Erythroblast (primary cell): ENCODE measurements at regions not wholly inside any gene's neighbourhood (a gene's known extent, or its start where the extent isn't known, plus 50 kb on each side); places are given as distances from the start of the nearest gene placed in this dataset.

Experiments used
- DNase-seq, 2 experiments: peaks; one replicate each; lab custom pipeline; 2025; lab: John Stamatoyannopoulos, UW
- GATA1 ChIP-seq: IDR thresholded peaks from 2 replicates; pipeline ENCODE4 v1.6.1; 2011; ENCODE audit warnings: low read depth, mild to moderate bottlenecking, control low read depth, low read length, moderate library complexity
- POLR2A ChIP-seq: IDR thresholded peaks from 2 replicates; pipeline ENCODE4 v1.6.1; 2011; ENCODE audit warnings: mild to moderate bottlenecking, low read length

DNA sequence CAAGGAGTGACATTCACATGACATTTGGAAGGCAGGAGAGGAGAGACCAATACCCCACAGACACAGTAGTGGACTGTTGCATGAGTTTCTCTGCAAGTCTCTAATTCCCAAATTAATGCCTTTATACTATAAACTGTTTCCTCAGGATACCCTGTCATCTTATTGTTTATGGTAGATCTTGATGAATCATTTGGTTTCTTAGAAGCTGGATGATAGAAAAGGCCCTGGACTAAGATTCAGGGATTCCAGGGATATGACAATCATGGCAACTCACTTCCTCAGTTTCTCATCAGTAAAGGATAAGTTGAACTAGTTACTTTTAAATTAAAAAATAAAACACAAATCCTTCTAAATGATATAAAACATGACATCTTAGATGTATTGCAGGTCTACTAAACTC lies 292.5 kb downstream of the TDRD15 start:
- TF ChIP-seq GATA1 (no peak), POLR2A (no peak)
- DNase-seq: no peak

GRCh38 chr2:21418456-21418855 lies 294.7 kb downstream of the TDRD15 start:
- no peak for DNase-seq
- TF ChIP-seq GATA1: no peak
- TF ChIP-seq POLR2A: no peak

DNA sequence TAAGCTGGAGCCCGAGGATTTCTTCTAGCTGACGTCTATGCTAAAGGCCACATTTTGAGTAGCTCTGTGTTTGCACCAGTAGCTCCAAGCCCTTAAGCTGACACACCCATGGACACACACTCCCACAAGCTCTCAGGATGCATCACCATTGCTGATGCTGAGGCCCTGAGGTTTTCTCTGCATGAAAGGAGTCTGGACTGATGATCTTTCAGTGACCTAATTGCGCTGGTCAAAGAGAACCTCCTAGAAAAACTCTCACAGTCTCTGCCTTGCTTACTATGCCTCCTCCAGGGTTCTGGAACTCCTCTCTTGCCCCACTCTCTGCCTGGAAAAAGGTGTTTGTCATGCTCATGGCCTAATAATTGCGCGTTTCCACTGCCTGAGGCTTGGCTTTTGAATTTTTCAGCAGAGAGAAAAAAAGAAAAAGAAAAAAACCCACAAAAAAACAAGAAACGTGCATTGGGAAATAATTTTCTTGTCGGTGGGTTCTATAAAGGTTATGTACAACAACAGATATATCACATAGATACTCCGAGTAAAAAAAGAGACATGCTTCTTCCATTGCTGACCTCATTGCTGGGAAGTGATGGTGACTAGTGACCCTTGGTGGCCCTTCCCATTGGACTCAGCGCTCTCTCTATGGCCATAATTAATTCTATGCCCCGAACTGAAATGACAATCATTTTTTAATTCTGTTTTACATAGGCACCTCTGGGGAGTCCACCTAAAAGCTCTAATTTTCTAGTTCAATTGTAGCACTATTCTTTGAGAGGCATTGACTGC lies 297.0 kb downstream of the TDRD15 start:
- no peak for TF ChIP-seq POLR2A
- TF ChIP-seq GATA1: no peak
- no peak for DNase-seq

DNA sequence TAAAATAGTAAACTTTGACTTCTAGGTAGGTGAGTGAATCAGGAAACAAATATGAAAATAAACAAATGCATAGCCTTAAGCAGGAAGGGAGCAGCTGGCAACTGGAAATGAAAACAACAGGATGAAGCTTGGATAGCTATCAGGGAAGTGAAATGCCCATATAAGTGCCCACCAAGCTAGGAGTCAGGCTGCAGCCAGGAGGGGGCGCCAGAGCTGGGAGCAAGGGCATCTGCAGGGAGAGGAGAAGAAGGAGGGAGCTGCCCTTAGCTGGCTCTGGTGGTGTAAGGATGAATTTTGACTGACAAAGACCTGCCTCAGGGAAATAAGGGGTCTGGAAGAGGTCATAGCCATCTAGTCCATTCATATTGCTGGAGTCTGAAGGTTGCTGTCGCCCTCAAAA lies 298.3 kb downstream of the TDRD15 start:
- peak; percentile 34 to 68 for DNase-seq
- no peak for TF ChIP-seq POLR2A
- TF ChIP-seq GATA1: no peak

DNA sequence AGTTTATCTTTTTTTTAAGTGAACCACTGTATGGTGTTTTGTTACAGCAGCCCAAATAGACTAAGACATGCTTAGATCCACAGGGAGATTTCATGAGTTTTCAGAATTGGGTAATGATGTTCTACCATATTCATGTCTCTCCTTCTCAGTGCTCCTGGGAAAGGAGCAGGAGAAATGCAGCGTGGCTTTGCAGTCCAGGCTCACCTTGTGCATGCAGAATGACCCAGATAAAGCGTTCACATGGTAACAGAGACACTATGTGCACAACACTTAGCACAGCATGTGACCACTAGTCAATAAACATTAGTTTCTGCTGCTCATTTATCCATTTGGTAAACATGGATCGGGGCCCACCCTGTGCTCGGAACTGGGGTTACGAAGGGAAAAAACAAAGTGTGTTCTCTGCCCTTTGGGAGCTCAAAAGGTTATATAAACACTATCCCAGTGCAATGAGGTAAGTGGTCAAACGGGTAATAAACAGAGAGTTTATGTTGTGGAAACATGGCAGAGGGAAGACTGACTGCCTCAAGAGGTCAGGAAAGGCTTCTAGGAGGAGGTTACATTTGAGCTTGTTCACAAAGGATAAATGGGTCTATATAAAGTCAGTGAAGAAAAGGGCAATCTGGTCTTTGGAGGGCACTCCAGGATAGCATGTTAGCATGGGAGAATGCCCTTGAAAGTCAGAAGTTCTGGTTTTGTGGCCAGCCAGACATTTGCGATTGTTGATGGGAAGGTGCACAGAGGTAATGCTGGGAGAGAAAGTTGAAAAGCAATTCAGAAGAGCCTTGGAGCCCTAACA lies 299.2 kb downstream of the TDRD15 start:
- no peak for TF ChIP-seq GATA1
- no peak for TF ChIP-seq POLR2A
- DNase-seq: no peak

- DNase-seq: no peak
- no peak for TF ChIP-seq POLR2A
- TF ChIP-seq GATA1: no peak
Measured at GRCh38 chr2:21423854-21424253, 300.1 kb downstream of the TDRD15 start.

DNA sequence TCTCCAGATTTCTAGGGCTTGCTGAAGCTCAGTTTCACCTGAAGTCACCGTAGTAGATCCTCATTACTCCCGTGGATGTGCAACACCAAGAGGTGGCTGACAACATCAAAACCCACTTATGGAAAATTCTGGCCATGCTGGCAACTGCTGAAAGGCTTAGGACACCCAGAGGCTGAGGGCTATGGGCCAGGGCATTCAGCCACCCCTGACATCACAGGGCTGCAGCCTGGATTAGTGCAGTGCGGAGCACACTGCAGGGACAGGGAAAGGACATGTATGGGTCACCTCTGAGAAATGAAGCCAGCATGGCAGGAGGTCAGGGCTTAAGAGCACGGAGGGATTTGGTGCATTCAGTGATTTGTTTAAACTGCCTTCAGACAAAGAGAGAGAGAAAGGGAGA lies 300.6 kb downstream of the TDRD15 start:
- no peak for DNase-seq
- TF ChIP-seq GATA1 (no peak), POLR2A (no peak)

DNA sequence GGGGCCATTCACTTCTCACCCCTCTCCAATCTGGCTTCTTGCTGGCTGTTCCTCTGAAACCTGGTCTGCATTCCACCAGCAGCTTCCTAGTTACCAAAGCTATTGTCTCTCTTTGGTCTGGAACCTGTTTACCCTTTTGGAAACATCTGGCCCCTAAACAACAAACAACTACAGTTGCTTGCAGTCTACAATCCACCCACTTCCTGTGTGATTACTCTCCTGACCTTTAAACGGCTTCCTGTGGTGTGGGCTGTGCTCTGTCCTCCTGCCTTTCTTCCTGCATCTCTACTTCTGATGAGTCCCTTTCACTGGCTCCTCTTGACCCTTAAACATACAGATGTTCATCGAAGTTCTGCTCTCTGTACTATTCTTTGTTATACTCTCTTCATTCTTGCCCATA lies 303.8 kb downstream of the TDRD15 start:
- TF ChIP-seq GATA1 (no peak), POLR2A (no peak)
- no peak for DNase-seq

- DNase-seq: no peak
- TF ChIP-seq POLR2A: no peak
- TF ChIP-seq GATA1: no peak
Measured at GRCh38 chr2:21428754-21429153, 305.0 kb downstream of the TDRD15 start.

DNA sequence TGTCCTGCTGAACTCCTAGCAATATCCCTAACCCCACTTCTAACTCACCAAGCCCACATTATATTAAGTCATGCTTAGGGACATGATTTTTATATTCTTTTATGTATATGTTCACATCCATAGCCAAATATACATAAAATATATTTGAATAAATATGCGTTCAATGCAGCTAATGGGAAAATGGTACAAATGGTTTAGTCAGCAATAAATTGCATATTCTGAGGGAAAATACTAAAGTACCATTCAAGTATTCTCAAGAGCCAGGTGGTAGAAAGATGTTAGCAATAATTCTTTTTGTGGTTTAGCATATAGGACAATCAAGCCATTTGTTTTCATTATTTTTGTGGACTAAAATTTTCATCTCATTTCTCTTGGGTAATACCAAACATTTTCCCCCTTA lies 306.0 kb downstream of the TDRD15 start:
- no peak for DNase-seq
- TF ChIP-seq GATA1: no peak
- no peak for TF ChIP-seq POLR2A

DNA sequence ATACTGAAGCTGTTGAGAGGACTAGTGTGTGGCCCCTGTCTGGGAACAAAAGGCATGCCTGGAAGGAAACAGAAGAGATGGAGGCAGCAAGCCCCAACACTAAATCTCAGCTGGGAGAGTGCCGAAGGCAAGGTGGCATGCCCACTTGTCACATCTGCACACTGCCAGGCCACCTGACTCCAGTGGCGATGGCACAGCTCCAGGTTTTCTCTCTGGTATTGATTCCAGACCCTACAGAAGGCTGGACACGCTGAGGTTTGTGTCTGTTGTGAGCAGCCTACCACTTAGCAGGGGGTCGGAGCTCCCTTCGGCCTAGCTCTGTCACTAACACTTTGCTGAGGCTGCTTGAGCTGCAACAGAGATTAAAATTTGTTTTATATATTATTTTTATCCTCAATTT lies 307.3 kb downstream of the TDRD15 start:
- DNase-seq: no peak
- TF ChIP-seq POLR2A: no peak

GRCh38 chr2:21438949-21439348 lies 315.2 kb downstream of the TDRD15 start:
- TF ChIP-seq POLR2A: no peak
- TF ChIP-seq GATA1: no peak
- DNase-seq: no peak

- no peak for TF ChIP-seq POLR2A
- no peak for TF ChIP-seq GATA1
- DNase-seq: no peak
Measured at GRCh38 chr2:21441442-21441841, 317.7 kb downstream of the TDRD15 start.

DNA sequence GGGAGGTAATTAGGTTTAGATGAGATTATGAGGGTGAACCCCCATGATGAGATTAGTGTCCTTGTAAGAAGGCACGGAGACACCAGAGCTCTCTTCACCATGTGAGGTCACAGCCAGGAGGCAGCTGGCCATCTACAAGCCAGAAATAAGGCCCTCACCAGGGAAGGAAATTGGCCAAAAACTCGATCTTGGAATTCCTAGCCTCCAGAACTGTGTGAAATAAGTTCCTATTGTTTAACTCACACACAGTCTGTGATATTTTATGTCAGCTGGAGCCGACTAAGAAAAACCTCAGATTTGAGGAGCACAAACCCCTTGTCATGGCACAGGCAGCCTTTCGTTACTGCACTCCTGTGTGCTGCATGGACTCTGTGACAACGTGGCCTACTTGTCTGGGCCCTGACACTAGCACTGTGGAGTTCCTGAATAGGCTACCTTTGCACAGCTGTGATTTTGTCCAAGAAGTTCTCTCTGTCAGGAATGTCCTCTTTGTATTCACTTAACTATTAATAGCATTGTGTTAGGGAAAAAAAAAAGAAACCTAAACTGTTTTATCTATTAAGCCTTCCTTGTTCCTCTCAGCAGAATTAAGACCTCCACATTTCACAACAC lies 319.8 kb downstream of the TDRD15 start:
- TF ChIP-seq GATA1: no peak
- TF ChIP-seq POLR2A: no peak
- no peak for DNase-seq

- DNase-seq: no peak
Measured at GRCh38 chr2:21449881-21450280, 326.1 kb downstream of the TDRD15 start.

GRCh38 chr2:21451403-21451802 lies 327.6 kb downstream of the TDRD15 start:
- DNase-seq: no peak
- TF ChIP-seq POLR2A: no peak
- no peak for TF ChIP-seq GATA1

More at GRCh38 chr2:21449881-21450280, 326.1 kb downstream of the TDRD15 start:
- TF ChIP-seq GATA1 (no peak), POLR2A (no peak)
